ENCODE measurements at regions not wholly inside any gene's neighbourhood (a gene's known extent, or its start where the extent isn't known, plus 50 kb on each side); places are given as distances from the start of the nearest gene placed in this dataset.
"Not testable (repeated sequence)": the region's sequence is repeated elsewhere in the genome, so short reads cannot be mapped to it uniquely, and the experiment has no call there.

- no peak for DNase-seq (ENCODE audit: low read depth, low spot score)
- in situ Hi-C loops (cut with HindIII; ENCODE audit: low pct_unique_long_range_greater_than_20kb, low sequenced_read_pairs), result no loop called here
Measured at GRCh38 chr1:236343246-236343870, 50.7 kb upstream of the EDARADD start.

DNA sequence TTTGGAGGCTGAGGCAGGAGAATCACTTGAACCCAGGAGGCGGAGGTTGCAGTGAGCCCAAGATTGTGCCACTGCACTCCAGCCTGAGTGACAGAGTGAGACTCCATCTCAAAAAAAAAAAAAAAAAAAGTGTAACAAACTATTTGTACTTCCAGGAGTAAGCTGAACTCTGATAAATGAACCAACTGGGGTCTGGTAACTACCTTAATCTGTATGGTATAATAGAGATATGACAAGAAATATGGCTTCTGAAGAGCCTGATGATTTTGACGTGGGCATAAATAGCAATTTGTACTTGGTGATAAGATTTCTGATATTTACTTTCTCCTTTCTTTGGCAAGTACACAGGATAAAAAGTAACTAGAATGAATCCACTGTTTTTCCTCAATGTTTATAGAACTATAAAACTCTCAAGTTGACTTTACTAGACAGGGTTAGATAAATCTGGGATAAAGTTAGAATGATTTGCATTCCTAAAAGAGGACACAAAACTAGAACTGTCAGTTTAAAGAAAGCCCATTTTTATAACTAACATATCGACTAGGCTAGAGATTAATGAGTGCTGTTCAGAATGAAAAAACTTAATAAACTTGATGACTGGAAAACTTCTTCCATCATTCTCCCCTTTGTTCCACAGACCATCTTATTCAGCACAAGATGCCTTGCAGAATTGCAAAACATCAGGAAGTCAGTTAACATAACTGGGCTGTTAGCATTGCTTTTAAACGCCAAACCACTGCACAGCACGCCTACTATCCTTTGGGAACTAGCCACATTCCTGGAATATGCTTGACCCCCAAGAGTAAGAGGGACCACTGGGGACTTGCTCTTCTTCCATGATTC is 51.5 kb upstream of the EDARADD start:
- peak; percentile 8 for DNase-seq (ENCODE audit: low read depth, low spot score)
- in situ Hi-C loops (cut with HindIII; ENCODE audit: low pct_unique_long_range_greater_than_20kb, low sequenced_read_pairs), result no loop called here

GRCh38 chr1:236341298-236341697 is 52.8 kb upstream of the EDARADD start:
- DNase-seq (ENCODE audit: low read depth, low spot score), result no peak
- in situ Hi-C loops (cut with HindIII; ENCODE audit: low pct_unique_long_range_greater_than_20kb, low sequenced_read_pairs), result no loop called here

- no peak for DNase-seq (ENCODE audit: low read depth, low spot score)
- in situ Hi-C loops (cut with HindIII; ENCODE audit: low pct_unique_long_range_greater_than_20kb, low sequenced_read_pairs), result no loop called here
Measured at GRCh38 chr1:236338096-236338495, 56.0 kb upstream of the EDARADD start.

GRCh38 chr1:236336084-236336483 is 54.3 kb upstream of the ERO1B start:
- DNase-seq (ENCODE audit: low read depth, low spot score), result no peak
- in situ Hi-C loops (cut with HindIII; ENCODE audit: low pct_unique_long_range_greater_than_20kb, low sequenced_read_pairs), result no loop called here

DNA sequence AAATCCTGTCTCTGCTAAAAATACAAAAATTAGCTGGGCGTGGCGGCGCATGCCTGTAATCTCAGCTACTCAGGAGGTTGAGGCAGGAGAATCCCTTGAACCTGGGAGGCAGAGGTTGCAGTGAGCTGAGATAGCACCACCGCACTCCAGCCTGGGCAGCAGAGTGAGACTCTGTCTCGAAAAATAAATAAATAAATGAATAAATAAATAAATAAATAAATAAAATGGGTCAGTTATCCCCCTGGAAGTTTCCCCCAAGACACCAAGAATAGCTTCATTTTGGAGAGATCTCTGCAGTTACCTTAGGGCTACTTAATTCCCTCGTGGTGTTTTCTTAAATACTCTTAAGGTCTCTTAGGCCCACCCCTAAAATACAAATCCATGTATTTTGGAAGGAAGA is 53.9 kb upstream of the ERO1B start:
- DNase-seq (ENCODE audit: low read depth, low spot score); in situ Hi-C loops (cut with HindIII; ENCODE audit: low pct_unique_long_range_greater_than_20kb, low sequenced_read_pairs): not testable (repeated sequence)

- no peak for DNase-seq (ENCODE audit: low read depth, low spot score)
- in situ Hi-C loops (cut with HindIII; ENCODE audit: low pct_unique_long_range_greater_than_20kb, low sequenced_read_pairs), result no loop called here
Measured at GRCh38 chr1:236334893-236335545, 53.3 kb upstream of the ERO1B start.

GRCh38 chr1:236332092-236332758 is 50.5 kb upstream of the ERO1B start:
- DNase-seq (ENCODE audit: low read depth, low spot score), result no peak
- in situ Hi-C loops (cut with HindIII; ENCODE audit: low pct_unique_long_range_greater_than_20kb, low sequenced_read_pairs), result no loop called here

All from SK-MEL-5 (cell line).